ENCODE measurements at regions not wholly inside any gene's neighbourhood (a gene's known extent, or its start where the extent isn't known, plus 50 kb on each side); places are given as distances from the start of the nearest gene placed in this dataset.
"Not testable (repeated sequence)": the region's sequence is repeated elsewhere in the genome, so short reads cannot be mapped to it uniquely, and the experiment has no call there.

DNA sequence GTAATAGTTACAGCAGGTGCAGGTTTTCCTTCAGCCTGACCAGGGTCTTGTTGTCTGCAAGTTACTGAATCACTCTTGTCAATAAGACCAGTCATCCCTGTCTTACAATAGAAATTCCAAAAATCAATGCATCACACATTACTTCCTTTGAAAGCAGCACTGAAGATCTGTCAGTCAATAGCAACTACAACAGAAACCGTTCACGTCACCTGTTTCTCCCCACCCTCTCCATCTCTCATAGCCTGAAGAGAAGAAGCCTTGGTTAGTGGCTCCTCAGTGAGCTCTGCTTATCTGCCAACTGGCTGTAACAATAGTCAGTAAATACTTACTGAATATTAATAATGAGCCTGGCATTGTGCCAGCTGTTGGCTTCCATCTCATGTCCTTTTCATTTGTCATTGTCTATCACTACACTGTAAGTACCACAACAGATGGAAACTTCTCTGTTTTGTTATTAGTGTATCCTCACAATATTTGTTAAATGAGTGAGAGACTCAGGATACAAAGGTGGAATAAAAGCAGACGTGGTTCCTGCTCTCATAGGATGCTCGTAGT is 195.2 kb downstream of the S1PR1 start:
- peak; percentile 70 for DNase-seq

GRCh38 chr1:101435831-101436511 is 199.2 kb downstream of the S1PR1 start:
- DNase-seq = no peak

- no peak for DNase-seq
Observed at GRCh38 chr1:101437800-101438199, 201.0 kb downstream of the S1PR1 start.

DNA sequence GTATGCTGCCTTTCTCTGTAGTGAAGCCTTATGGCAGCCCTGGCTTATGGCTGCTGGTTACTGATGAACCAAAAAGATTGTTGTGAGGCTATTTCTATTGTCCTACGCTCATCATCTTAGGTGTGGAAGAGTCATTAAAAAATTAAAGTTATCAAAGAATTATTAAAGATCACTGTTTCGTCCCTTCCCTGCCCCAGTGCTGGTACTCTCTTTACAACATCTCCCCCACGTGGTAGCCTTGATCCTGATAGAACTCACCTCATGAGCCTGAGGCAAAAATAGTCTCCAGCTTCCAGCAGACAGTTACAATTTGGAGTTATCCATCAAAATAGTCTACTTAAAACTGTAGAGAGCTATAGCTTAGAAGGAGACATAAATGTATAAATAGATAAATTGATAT is 201.5 kb downstream of the S1PR1 start:
- DNase-seq = no peak

DNA sequence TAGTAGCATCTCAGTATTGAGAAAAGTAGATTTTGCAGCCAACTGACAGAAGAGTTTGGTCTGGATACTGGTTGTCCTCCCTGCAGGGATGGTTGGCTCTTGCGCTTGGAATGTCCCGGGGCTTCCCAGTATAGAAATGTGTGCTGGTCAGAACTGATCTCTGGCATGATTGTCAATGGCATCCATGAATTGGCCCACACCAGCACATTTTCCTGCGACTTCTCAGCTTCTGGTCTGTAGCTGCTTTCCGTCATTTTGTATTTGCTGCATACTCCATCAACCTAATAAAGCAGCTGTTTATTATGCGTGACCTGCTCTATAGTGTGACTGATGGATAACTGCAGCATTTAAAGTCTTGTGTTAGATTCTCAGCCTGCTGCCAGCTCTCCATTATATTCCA is 203.7 kb downstream of the S1PR1 start:
- no peak for DNase-seq

- no peak for DNase-seq
Observed at GRCh38 chr1:101444381-101444780, 207.6 kb downstream of the S1PR1 start.

DNA sequence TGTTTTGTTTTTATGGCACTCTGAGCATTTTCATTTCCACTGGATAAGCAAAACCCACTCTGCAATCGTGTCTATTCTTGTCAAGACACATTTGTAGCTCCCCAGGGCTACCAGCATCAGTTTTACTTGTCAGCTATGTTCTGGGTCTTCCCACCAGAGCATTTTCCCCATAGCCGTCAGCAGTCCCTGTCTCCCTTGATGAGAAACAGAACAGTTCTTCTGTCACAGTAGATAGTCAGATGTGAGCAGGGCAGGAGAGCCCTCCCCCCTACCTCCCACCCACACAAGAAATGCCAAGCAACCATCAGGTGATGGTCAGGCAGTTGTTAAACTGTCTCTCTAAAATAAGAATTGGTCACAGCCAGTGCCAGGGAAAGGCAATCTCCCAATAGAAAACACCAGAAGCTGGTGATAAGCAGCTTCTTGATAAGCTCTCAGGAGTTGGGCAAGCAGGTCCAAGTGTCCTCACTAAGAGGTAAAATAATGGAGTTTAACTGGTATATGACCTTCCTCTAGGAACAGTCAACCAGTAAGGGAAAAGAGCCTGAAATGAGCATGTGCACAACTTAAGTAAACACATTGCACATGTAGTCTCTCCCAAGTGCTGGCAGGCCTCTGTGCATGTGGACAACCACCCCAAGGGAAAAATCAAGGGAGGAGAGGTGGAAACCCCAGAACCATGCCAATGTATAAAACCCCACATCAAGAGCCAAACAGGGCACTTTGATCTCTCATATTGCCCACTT is 208.2 kb downstream of the S1PR1 start:
- no peak for DNase-seq

DNA sequence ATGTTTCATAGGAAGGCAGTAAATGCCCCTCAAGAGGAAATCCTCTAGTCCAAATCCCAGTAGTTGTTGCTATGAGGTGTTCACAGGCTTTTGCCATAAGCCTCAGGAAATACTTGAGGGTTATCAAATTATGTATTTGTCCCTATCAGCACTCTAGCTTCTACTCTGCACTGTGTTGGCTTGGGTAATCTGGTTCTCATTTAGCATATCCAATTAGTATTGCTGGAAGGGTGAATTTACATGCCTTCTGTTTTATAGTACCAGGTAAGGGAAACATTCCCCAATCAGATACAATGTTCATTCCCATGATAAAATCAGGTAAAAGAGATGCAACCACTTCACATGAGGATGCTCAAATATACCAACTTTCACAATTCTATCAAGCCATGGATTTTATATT is 211.2 kb downstream of the S1PR1 start:
- DNase-seq = no peak

- DNase-seq = not testable (repeated sequence)
Observed at GRCh38 chr1:101450691-101451090, 213.9 kb downstream of the S1PR1 start.

DNA sequence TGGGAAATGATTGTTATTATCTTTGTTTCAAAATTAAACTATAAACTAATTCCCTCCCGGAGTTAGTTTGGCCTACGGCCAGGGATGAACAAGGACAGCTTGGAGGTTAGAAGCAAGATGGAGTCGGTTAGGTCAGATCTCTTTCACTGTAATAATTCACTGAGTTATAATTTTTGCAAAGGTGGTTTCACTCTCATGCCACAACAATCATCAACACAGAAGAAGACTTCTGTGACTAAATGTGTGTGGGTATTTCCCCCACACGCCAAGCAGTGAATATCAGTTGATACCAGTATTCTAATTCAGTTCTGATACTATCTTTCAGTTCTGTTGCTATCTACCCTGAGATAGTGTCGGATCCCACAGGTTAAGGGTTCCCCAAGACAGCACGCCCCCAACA is 215.1 kb downstream of the S1PR1 start:
- no peak for DNase-seq

DNA sequence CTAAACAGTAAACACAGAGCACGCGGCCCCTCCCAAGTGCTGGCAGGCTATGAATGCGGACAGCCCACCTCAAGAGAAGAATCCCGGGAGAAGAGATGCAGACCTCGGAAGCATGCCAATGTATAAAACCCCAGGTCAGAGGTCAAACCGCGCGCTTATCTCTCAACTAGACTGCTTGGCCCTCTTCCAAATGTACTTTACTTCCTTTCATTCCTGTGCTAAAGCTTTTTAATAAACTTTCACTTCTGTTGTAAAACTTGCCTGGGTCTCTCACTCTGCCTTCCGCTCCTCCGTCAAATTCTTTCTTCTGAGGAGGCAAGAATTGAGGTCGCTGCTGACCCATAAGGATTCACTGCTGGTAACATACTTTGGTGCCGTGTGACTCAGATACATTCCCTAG is 216.0 kb downstream of the S1PR1 start:
- DNase-seq = no peak

- no peak for DNase-seq
Observed at GRCh38 chr1:101453844-101454243, 217.0 kb downstream of the S1PR1 start.

GRCh38 chr1:101455166-101455565 is 218.3 kb downstream of the S1PR1 start:
- DNase-seq = no peak

DNA sequence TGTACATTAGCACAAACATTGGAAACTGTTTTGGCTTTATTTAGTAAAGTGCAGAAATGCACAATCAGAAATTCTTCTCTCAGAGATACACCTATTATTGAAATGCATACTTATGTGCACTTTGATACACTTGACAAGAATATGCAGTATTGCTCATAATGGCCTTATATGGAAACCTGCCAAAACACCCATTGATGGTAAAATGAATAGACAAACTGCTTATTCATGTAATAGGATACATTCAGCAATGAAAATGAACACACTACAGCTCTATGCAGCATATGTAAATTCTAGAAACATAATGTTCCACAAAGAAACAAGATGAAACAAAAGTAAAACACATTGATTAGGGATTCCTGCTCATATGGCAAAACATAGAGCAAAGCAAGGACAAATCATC is 223.9 kb downstream of the S1PR1 start:
- DNase-seq = peak; percentile 92

GRCh38 chr1:101463195-101463594 is 226.4 kb downstream of the S1PR1 start:
- no peak for DNase-seq

- no peak for DNase-seq
Observed at GRCh38 chr1:101465941-101466340, 229.1 kb downstream of the S1PR1 start.

- peak; percentile 8 for DNase-seq
Observed at GRCh38 chr1:101474039-101474665, 237.3 kb downstream of the S1PR1 start.

- no peak for DNase-seq
Observed at GRCh38 chr1:101476541-101476940, 239.7 kb downstream of the S1PR1 start.

DNA sequence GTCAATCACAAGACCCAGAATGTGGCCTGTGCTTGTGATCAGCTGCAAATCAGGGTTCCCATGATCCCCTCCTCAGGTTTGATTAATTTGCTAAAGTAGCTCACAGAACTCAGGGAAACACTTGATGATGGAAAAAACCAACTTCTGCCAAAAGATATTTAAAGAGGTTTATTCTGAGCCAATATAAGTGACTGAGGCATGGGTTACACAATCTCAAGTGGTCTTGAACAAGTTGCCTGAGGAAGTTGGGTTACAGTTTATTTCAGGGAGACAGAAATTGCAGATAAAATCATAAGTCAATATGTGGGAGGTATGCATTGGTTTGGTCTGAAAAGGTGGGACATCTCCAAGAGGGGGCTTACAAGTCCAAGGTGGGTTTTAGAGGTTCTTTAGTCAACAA is 243.1 kb downstream of the S1PR1 start:
- DNase-seq = no peak

- DNase-seq = no peak
Observed at GRCh38 chr1:101482306-101482705, 245.5 kb downstream of the S1PR1 start.

DNA sequence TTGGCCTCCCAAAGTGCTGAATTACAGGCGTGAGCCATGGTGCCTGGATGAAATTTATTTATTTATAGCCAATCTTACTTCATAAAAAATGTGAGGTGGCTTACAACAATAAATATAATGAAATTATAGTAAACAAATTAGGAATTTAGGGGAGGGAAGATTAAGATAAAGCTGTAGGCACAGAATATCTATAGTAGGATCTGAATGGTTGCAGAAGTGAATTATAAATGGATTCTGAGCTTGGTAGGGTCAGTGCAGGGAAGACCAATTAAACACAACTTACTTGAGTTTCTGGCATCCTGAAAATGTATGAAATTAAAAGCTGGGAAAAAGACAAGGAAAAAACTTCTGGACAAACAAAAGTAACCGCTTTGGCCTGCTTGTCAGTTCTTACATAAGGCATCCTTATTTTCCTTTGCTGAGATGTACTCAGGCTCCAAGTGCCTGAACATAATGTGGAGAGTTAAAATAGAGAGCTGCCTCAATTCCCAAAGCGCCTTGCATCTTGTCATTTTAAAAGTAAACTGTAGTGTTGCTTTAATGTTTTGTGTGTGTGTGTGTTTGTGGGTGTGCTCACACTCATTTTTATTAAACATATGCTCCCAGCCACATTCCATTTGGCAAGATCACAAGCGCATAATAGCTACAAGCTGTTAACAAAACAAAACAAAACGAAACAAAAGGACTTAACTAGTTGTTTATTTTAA is 247.3 kb downstream of the S1PR1 start:
- DNase-seq = no peak

- no peak for DNase-seq
Observed at GRCh38 chr1:101484689-101485338, 248.0 kb downstream of the S1PR1 start.

DNA sequence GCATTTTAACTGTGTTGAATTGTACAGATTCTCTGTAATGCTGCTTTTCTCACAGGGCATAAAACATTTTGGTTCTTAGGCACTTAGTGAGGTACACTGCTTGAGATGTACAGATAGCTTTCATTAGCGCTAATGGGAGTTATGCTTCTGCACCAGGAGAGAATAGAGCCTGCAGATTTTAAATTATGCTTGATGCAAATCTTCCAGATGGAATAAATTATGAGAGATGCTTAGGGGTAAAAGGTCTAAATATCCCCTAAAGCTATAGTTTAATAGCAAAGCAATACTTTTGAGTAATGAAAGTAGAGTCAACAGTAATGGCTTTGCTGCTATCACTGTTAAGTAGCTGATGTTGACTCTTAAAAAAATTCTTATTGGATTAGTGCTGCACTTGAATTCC is 248.9 kb downstream of the S1PR1 start:
- DNase-seq = no peak
